Vagina (tissue), 2 donors: ENCODE measurements at regions not wholly inside any gene's neighbourhood (a gene's known extent, or its start where the extent isn't known, plus 50 kb on each side); places are given as distances from the start of the nearest gene placed in this dataset.

Experiments
- DNase-seq, 2 donors: peaks; one replicate each; pipeline ENCODE4 v3.0.0-alpha.2; 2017; ENCODE audit errors: extremely low spot score in 2 of 2
- H3K27ac ChIP-seq: fragments of 200-600 bp; sonication (generic); one replicate; pipeline ENCODE4 v1.5.1; 2019
- H3K27me3 ChIP-seq: fragments of 200-600 bp; sonication (generic); one replicate; pipeline ENCODE4 v1.5.1; 2019
- H3K36me3 ChIP-seq, 2 donors: fragments of 200-600 bp; sonication (generic); one replicate each; pipeline ENCODE4 v1.5.1; 2017 to 2019
- H3K4me1 ChIP-seq: fragments of 200-600 bp; sonication (generic); one replicate; pipeline ENCODE4 v1.5.1; 2019
- H3K4me3 ChIP-seq, 2 donors: fragments of 200-600 bp; sonication (generic); 1 replicate in 1 of 2; 2 replicates in 1 of 2; pipeline ENCODE4 v1.5.1; 2016 to 2019
- H3K9me3 ChIP-seq: fragments of 200-600 bp; sonication (generic); one replicate; pipeline ENCODE4 v1.5.1; 2019
- POLR2A ChIP-seq, 2 donors: fragments of 450-650 bp; IDR thresholded peaks; one replicate each; pipeline ENCODE4 v1.6.1; 2017; ENCODE audit warnings: antibody characterized with exemption in 2 of 2, mild to moderate bottlenecking in 2 of 2, moderate library complexity in 2 of 2
- POLR2AphosphoS5 ChIP-seq, 2 donors: sonication (generic); formaldehyde crosslinking; IDR thresholded peaks; one replicate each; pipeline ENCODE4 v1.9.0; 2017; ENCODE audit warnings: antibody characterized with exemption in 2 of 2, mild to moderate bottlenecking in 2 of 2, low read depth in 1 of 2; ENCODE audit not compliant: insufficient read depth in 1 of 2
- intact Hi-C: fragments of 100-400 bp; cut with DNase I; formaldehyde crosslinking; loops from one replicate; pipeline ENCODE4 v1.15.1; 2023
- TF ChIP-seq, protein P1 (sequence below), 3 experiments: fragments of 450-650 bp in 2 of 3; fragments of 200-600 bp in 1 of 3; sonication (generic) in 1 of 3; IDR thresholded peaks; one replicate each; pipeline ENCODE4 v1.5.1; 2017 to 2019; ENCODE audit warnings: antibody characterized with exemption in 3 of 3, mild to moderate bottlenecking in 2 of 3, moderate library complexity in 2 of 3

DNA sequence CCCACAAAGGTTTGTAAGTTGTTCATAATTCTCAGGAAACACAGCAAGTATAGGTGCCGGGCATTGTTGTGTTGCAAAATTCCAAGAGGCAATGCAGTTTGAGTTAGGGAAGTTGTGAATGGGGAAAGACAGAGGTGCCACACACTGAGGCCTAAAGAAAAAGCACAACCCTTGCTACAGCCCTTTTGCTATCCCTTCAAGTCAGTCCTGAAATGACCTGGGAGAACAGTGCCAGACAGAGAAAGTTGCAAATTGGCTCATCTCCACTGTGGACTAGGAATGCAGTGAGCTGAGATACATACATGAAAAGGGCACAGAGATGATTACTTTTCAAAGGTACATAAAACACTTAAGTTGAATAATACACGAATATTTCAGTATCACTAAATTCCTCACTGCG is 213.3 kb upstream of the TMTC1 start:
- no peaks in the 10 kb centered on the region for H3K4me1 ChIP-seq
- intact Hi-C loops, result no loop called here
- TF ChIP-seq, protein P1, sequence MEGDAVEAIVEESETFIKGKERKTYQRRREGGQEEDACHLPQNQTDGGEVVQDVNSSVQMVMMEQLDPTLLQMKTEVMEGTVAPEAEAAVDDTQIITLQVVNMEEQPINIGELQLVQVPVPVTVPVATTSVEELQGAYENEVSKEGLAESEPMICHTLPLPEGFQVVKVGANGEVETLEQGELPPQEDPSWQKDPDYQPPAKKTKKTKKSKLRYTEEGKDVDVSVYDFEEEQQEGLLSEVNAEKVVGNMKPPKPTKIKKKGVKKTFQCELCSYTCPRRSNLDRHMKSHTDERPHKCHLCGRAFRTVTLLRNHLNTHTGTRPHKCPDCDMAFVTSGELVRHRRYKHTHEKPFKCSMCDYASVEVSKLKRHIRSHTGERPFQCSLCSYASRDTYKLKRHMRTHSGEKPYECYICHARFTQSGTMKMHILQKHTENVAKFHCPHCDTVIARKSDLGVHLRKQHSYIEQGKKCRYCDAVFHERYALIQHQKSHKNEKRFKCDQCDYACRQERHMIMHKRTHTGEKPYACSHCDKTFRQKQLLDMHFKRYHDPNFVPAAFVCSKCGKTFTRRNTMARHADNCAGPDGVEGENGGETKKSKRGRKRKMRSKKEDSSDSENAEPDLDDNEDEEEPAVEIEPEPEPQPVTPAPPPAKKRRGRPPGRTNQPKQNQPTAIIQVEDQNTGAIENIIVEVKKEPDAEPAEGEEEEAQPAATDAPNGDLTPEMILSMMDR (IDR thresholded peaks at IDR 0.05), result no peak
- no peak for TF ChIP-seq POLR2AphosphoS5 (IDR thresholded peaks at IDR 0.05; ENCODE audit: insufficient read depth in 1 of 2, low read depth in 1 of 2)
- TF ChIP-seq POLR2A (IDR thresholded peaks at IDR 0.05), result no peak
- H3K9me3 ChIP-seq, result no peaks in the 10 kb centered on the region
- no peak for DNase-seq
- no peak overlapping the region for H3K4me3 ChIP-seq
- no peak overlapping the region for H3K27ac ChIP-seq
- no peaks in the 10 kb centered on the region for H3K36me3 ChIP-seq
- H3K27me3 ChIP-seq, result no peaks in the 10 kb centered on the region

DNA sequence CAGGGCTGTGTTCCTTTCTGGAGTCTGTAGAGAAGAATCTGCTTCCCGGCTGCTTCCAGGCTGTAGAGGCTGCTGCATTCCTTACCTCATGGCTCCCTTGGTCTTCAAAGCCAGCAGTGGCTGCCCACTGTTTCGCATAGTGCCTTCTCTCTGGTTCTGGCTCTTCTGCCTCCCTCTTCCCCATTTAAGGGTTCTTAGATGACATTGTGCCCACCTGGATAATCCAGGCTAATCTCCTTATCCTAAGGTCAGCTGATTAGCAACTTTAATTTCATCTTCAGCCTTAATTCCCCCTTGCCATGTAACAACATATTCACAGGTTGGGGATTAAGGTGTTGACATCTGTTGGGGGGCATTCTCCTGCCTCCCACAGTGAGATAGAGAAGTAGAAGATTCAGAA is 208.6 kb upstream of the TMTC1 start:
- H3K4me3 ChIP-seq, result no peak overlapping the region
- H3K9me3 ChIP-seq, result no peaks in the 10 kb centered on the region
- H3K36me3 ChIP-seq, result no peaks in the 10 kb centered on the region
- TF ChIP-seq, protein P1 (IDR thresholded peaks at IDR 0.05), result no peak
- TF ChIP-seq POLR2AphosphoS5 (IDR thresholded peaks at IDR 0.05; ENCODE audit: insufficient read depth in 1 of 2, low read depth in 1 of 2), result no peak
- no peak for TF ChIP-seq POLR2A (IDR thresholded peaks at IDR 0.05)
- intact Hi-C loops, result no loop called here
- DNase-seq, result no peak
- no peak overlapping the region for H3K27ac ChIP-seq
- H3K27me3 ChIP-seq, result no peaks in the 10 kb centered on the region
- H3K4me1 ChIP-seq, result no peaks in the 10 kb centered on the region

DNA sequence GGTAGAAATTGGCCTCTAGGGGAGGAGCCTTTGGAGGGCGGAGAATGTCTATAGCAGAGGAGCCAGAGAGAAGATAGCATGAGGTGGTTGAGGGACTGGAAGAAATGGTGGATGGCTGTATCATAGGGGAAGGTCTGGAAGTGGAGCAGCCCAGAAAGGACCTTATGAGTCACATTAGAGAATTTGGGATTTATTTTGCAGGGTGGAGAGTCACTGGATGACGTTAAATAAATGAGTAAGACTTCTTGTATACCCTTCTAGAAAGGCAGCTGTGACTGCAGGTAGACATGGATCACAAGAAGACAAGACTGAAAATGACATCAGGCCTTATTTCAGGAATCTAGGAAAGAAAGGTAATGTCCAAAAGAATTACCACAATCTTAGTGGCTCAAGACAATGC is 208.2 kb upstream of the TMTC1 start:
- intact Hi-C loops, result no loop called here
- no peak overlapping the region for H3K27ac ChIP-seq
- H3K4me1 ChIP-seq, result no peaks in the 10 kb centered on the region
- H3K4me3 ChIP-seq, result no peak overlapping the region
- DNase-seq, result no peak
- TF ChIP-seq POLR2AphosphoS5 (IDR thresholded peaks at IDR 0.05; ENCODE audit: insufficient read depth in 1 of 2, low read depth in 1 of 2), result no peak
- no peak for TF ChIP-seq POLR2A (IDR thresholded peaks at IDR 0.05)
- TF ChIP-seq, protein P1 (IDR thresholded peaks at IDR 0.05), result no peak
- no peaks in the 10 kb centered on the region for H3K36me3 ChIP-seq
- no peaks in the 10 kb centered on the region for H3K27me3 ChIP-seq
- H3K9me3 ChIP-seq, result no peaks in the 10 kb centered on the region

DNA sequence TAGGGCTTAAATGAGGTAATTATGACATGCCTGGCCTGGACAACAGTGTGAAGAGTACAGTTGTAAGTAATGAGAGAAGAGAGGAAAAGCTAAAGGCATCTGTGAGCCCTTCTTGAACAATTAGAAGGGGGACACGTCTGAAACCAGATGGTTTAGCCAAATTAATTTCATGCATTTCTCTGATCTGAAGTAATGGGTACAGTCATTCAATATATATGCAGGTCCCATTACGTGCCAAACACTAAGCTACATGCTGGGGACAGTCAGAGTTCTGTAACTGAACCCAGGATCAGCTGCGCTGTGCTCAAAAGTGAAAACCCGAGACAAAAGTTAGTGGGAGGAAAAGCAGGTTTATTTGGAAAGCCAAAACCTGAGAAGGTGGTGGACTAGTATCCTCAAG is 207.2 kb upstream of the TMTC1 start:
- H3K4me1 ChIP-seq, result no peaks in the 10 kb centered on the region
- TF ChIP-seq POLR2AphosphoS5 (IDR thresholded peaks at IDR 0.05; ENCODE audit: insufficient read depth in 1 of 2, low read depth in 1 of 2) (no peak), POLR2A (IDR thresholded peaks at IDR 0.05) (no peak)
- TF ChIP-seq, protein P1 (IDR thresholded peaks at IDR 0.05), result no peak
- intact Hi-C loops, result no loop called here
- no peak overlapping the region for H3K4me3 ChIP-seq
- H3K36me3 ChIP-seq, result no peaks in the 10 kb centered on the region
- no peak overlapping the region for H3K27ac ChIP-seq
- no peak for DNase-seq
- no peaks in the 10 kb centered on the region for H3K9me3 ChIP-seq
- no peaks in the 10 kb centered on the region for H3K27me3 ChIP-seq

DNA sequence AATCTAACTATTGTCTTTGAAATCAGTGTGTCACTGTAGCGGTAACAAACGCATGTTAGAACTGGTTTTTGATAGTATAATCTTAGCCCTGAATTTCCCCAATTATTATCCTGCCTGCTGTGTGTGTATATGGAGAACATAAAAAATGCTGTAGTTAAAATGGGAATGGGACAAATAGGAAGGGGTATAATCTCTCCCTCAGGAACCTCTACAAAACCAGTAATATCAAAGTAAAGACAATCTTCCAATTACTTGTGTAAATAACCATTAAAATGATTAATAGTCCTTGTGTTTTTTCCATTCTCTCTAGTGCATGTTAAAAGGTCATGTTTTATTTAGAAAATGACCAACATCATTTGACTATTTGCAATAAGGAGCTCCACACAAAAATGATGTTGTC is 200.1 kb upstream of the TMTC1 start:
- H3K27me3 ChIP-seq, result no peaks in the 10 kb centered on the region
- intact Hi-C loops, result no loop called here

More for the DNA sequence above, 200.1 kb upstream of the TMTC1 start:
- Histone ChIP-seq H3K27ac (no peak overlapping the region), H3K4me1 (peaks cover 10% of the 10 kb centered on the region), H3K9me3 (no peaks in the 10 kb centered on the region), H3K4me3 (no peak overlapping the region), H3K36me3 (no peaks in the 10 kb centered on the region)
- TF ChIP-seq, protein P1 (IDR thresholded peaks at IDR 0.05), result no peak
- TF ChIP-seq POLR2AphosphoS5 (IDR thresholded peaks at IDR 0.05; ENCODE audit: insufficient read depth in 1 of 2, low read depth in 1 of 2), result no peak
- no peak for TF ChIP-seq POLR2A (IDR thresholded peaks at IDR 0.05)
- DNase-seq, result no peak
